HepG2 (cell line): ENCODE measurements at regions not wholly inside any gene's neighbourhood (a gene's known extent, or its start where the extent isn't known, plus 50 kb on each side); places are given as distances from the start of the nearest gene placed in this dataset.

Experiments used
- ATF3 ChIP-seq: sonication (generic); formaldehyde crosslinking; IDR thresholded peaks from 2 replicates; pipeline ENCODE4 v1.4.0; 2020; ENCODE audit warnings: missing genetic modification reagents
- BHLHE40 ChIP-seq: IDR thresholded peaks from 2 replicates; pipeline ENCODE4 v1.6.1; 2011; ENCODE audit warnings: low read length, improper control_type of control experiment
- CCAR2 ChIP-seq: fragments of 200-400 bp; formaldehyde crosslinking; optimal IDR thresholded peaks from 2 replicates; pipeline ENCODE3; 2018; ENCODE audit warnings: low read depth, mild to moderate bottlenecking, low read length, moderate library complexity
- ELF1 ChIP-seq: sonication (generic); formaldehyde crosslinking; IDR thresholded peaks from 2 replicates; pipeline ENCODE4 v1.4.0; 2020; ENCODE audit warnings: missing genetic modification reagents
- GTF2F1 ChIP-seq: fragments of 150-350 bp; IDR thresholded peaks from 2 replicates; pipeline ENCODE4 v1.6.1; 2014; ENCODE audit warnings: low read length
- IRF2 ChIP-seq: IDR thresholded peaks from 2 replicates; pipeline ENCODE4 v1.6.1; 2018; ENCODE audit warnings: missing genetic modification reagents, missing compliant biosample characterization
- JUND ChIP-seq: sonication (generic); formaldehyde crosslinking; IDR thresholded peaks from 2 replicates; pipeline ENCODE4 v1.8.0; 2022; ENCODE audit warnings: mild to moderate bottlenecking, missing genetic modification reagents
- RFX3 ChIP-seq: IDR thresholded peaks from 2 replicates; pipeline ENCODE4 v1.6.1; 2016; ENCODE audit warnings: missing biosample characterization, missing genetic modification reagents
- SYNCRIP ChIP-seq: fragments of 200-400 bp; formaldehyde crosslinking; IDR thresholded peaks from 2 replicates; pipeline ENCODE4 v1.6.1; 2018; ENCODE audit warnings: mild to moderate bottlenecking, low read depth, low read length; ENCODE audit not compliant: insufficient read depth
- TCF7 ChIP-seq: sonication (generic); IDR thresholded peaks from 2 replicates; pipeline ENCODE4 v1.6.1; 2016; ENCODE audit warnings: antibody characterized with exemption, low read depth
- YEATS2 ChIP-seq: sonication (generic); formaldehyde crosslinking; IDR thresholded peaks from 2 replicates; pipeline ENCODE4 v1.4.0; 2020; ENCODE audit warnings: missing genetic modification reagents, borderline replicate concordance
- ZBTB38 ChIP-seq: sonication (generic); formaldehyde crosslinking; IDR thresholded peaks from 2 replicates; pipeline ENCODE4 v1.5.1; 2020; ENCODE audit warnings: mild to moderate bottlenecking, missing genetic modification reagents
- ZBTB43 ChIP-seq: sonication (generic); formaldehyde crosslinking; conservative IDR thresholded peaks from 2 replicates; pipeline ENCODE4 v1.4.0; 2020; ENCODE audit warnings: missing genetic modification reagents
- ZBTB7B ChIP-seq: sonication (generic); formaldehyde crosslinking; IDR thresholded peaks from 2 replicates; pipeline ENCODE4 v1.4.0; 2020; ENCODE audit warnings: missing genetic modification reagents
- ZKSCAN5 ChIP-seq: sonication (generic); formaldehyde crosslinking; IDR thresholded peaks from 2 replicates; pipeline ENCODE4 v1.5.1; 2020; ENCODE audit warnings: mild to moderate bottlenecking, missing genetic modification reagents
- ZNF160 ChIP-seq: sonication (generic); formaldehyde crosslinking; IDR thresholded peaks from 2 replicates; pipeline ENCODE4 v1.8.0; 2022; ENCODE audit warnings: mild to moderate bottlenecking, inconsistent platforms, missing genetic modification reagents
- ZNF335 ChIP-seq: sonication (generic); formaldehyde crosslinking; IDR thresholded peaks from 2 replicates; pipeline ENCODE4 v1.4.0; 2020; ENCODE audit warnings: missing genetic modification reagents
- ZNF430 ChIP-seq: sonication (generic); formaldehyde crosslinking; IDR thresholded peaks from 2 replicates; pipeline ENCODE4 v1.9.0; 2021; ENCODE audit warnings: mild to moderate bottlenecking, missing genetic modification reagents
- ZNF530 ChIP-seq: sonication (generic); formaldehyde crosslinking; IDR thresholded peaks from 2 replicates; pipeline ENCODE4 v1.5.0; 2020; ENCODE audit warnings: low read depth, mild to moderate bottlenecking, missing genetic modification reagents
- ZNF761 ChIP-seq: sonication (generic); formaldehyde crosslinking; conservative IDR thresholded peaks from 2 replicates; pipeline ENCODE4 v1.4.0; 2020; ENCODE audit warnings: mild to moderate bottlenecking, missing genetic modification reagents
- TF ChIP-seq, protein P1 (sequence below): IDR thresholded peaks from 2 replicates; pipeline ENCODE4 v1.6.1; 2016; ENCODE audit warnings: missing genetic modification reagents, missing compliant biosample characterization
- TF ChIP-seq, protein P2 (sequence below): sonication (generic); formaldehyde crosslinking; IDR thresholded peaks from 2 replicates; pipeline ENCODE4 v1.4.0; 2020; ENCODE audit warnings: missing genetic modification reagents
- TF ChIP-seq, protein P3 (sequence below): sonication (generic); formaldehyde crosslinking; IDR thresholded peaks from 2 replicates; pipeline ENCODE4 v1.8.1; 2022; ENCODE audit warnings: low read depth, mild to moderate bottlenecking, missing genetic modification reagents

DNA sequence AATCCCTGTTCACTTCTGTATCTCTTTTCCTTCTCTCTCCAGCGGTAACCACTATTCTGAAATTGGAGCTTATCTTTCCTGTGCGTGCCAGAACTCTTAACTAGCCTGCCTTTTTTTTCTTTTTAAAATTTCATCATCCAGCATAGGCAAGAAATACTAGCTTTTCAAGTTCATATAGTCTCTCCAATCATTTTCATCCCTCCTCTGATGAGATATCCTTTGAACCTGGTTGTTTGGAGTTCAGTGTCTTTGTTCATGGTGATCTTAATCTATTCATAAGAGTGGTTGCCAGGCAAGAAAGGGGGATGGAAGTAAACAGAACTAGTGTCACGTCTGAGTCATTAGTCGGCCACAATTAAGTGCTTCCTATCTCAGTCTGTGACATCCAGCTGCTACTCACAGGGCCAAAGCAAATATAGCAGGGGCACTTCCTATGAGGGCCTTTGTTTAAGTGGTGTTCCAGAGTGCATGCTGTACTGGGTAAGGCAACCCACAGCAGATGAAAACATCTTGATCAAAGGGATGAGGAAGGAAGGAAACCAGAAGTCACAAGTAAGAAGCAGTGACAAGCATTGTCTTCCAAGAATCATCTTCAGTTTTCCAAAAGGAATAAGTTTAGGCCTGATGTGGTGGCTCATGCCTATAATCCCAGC, 56.4 kb upstream of the XIAP start (continued):
- TF ChIP-seq ZNF160 (CRISPR knock-in tag): no peak
- 0 out of 2 replicates have a peak, but pooled peaks have one; percentile 38 for TF ChIP-seq ZNF430 (CRISPR knock-in tag)
- peak; percentile 90 for TF ChIP-seq TCF7
- TF ChIP-seq ZBTB43: peak; percentile 87
- 0 out of 2 replicates have a peak, but pooled peaks have one; percentile 19 for TF ChIP-seq ZBTB7B (CRISPR knock-in tag)
- TF ChIP-seq ELF1 (CRISPR knock-in tag): 0 out of 2 replicates have a peak, but pooled peaks have one; percentile 26
- TF ChIP-seq IRF2 (CRISPR knock-in tag): no peak
- no peak for TF ChIP-seq ZNF530 (CRISPR knock-in tag)
- TF ChIP-seq BHLHE40: 0 out of 2 replicates have a peak, but pooled peaks have one; percentile 29
- TF ChIP-seq, protein P1, sequence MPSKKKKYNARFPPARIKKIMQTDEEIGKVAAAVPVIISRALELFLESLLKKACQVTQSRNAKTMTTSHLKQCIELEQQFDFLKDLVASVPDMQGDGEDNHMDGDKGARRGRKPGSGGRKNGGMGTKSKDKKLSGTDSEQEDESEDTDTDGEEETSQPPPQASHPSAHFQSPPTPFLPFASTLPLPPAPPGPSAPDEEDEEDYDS (CRISPR knock-in tag): 0 out of 2 replicates have a peak, but pooled peaks have one; percentile 46
- no peak for TF ChIP-seq ZNF335
- TF ChIP-seq, protein P2, sequence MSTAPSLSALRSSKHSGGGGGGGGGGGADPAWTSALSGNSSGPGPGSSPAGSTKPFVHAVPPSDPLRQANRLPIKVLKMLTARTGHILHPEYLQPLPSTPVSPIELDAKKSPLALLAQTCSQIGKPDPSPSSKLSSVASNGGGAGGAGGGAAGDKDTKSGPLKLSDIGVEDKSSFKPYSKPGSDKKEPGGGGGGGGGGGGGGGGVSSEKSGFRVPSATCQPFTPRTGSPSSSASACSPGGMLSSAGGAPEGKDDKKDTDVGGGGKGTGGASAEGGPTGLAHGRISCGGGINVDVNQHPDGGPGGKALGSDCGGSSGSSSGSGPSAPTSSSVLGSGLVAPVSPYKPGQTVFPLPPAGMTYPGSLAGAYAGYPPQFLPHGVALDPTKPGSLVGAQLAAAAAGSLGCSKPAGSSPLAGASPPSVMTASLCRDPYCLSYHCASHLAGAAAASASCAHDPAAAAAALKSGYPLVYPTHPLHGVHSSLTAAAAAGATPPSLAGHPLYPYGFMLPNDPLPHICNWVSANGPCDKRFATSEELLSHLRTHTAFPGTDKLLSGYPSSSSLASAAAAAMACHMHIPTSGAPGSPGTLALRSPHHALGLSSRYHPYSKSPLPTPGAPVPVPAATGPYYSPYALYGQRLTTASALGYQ (CRISPR knock-in tag): peak; percentile 78; the same call in 1 of the 2 replicates
- peak; percentile 54; the same call in 1 of the 2 replicates for TF ChIP-seq YEATS2
- peak; percentile 81 for TF ChIP-seq ATF3 (CRISPR knock-in tag)
- peak; percentile 85 for TF ChIP-seq JUND
- no peak for TF ChIP-seq CCAR2
- peak; percentile 54 for TF ChIP-seq RFX3
- no peak for TF ChIP-seq ZBTB38 (CRISPR knock-in tag)
- TF ChIP-seq, protein P3, sequence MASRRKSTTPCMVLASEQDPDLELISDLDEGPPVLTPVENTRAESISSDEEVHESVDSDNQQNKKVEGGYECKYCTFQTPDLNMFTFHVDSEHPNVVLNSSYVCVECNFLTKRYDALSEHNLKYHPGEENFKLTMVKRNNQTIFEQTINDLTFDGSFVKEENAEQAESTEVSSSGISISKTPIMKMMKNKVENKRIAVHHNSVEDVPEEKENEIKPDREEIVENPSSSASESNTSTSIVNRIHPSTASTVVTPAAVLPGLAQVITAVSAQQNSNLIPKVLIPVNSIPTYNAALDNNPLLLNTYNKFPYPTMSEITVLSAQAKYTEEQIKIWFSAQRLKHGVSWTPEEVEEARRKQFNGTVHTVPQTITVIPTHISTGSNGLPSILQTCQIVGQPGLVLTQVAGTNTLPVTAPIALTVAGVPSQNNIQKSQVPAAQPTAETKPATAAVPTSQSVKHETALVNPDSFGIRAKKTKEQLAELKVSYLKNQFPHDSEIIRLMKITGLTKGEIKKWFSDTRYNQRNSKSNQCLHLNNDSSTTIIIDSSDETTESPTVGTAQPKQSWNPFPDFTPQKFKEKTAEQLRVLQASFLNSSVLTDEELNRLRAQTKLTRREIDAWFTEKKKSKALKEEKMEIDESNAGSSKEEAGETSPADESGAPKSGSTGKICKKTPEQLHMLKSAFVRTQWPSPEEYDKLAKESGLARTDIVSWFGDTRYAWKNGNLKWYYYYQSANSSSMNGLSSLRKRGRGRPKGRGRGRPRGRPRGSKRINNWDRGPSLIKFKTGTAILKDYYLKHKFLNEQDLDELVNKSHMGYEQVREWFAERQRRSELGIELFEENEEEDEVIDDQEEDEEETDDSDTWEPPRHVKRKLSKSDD (CRISPR knock-in tag): no peak
- TF ChIP-seq SYNCRIP: no peak
- no peak for TF ChIP-seq ZKSCAN5 (CRISPR knock-in tag)
- no peak for TF ChIP-seq GTF2F1
- TF ChIP-seq ZNF761 (CRISPR knock-in tag): no peak
